ENCODE measurements at regions not wholly inside any gene's neighbourhood (a gene's known extent, or its start where the extent isn't known, plus 50 kb on each side); places are given as distances from the start of the nearest gene placed in this dataset.

DNA sequence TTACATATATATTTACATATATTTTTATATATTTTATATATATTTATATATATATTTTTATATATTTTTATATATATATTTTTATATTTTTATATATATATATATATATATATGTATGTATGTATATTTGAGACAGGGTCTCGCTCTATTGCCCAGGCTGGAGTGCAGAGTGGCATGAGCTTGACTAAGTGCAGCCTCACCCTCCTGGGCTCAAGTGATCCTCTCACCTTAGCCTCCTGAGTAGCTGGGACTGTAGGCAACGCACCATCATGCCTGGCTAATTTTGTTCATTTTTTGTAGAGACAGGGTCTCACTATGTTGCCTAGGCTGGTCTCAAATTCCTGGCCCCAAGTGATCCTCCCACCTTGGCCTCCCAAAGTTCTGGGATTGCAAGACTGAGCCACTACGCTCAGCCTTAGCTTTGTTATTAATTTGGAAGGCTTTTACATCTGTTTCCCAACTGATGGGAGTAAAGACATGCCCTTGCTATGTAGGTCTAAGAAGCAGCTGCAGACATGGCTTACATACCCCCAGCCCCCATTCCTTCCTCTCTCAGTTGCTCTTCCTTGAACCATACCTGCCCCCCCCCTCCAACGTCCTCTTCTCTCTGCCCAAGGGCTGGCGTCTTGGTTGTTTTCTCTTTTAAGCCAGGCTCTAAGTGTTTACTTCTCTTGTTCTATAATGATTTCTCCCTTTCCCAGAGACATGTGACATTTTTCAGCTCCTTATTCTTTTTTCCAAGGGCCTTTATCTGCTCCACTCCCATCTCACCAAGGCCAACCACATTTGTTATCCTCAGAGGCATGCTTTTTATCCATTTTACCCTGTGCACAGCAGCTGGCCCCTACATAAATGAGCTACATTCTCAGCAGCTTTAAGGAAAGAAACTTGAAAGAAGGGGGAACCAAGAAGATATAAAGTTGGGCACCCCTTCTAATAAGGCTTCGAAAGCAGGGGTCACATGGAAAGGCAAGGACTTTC lies 64.2 kb upstream of the ATF7IP2 start:
- no peak overlapping the region for H2AFZ ChIP-seq (ENCODE audit: low read depth)
- no peaks in the 10 kb centered on the region for H3K27me3 ChIP-seq (ENCODE audit: insufficient read depth)
- no peak overlapping the region for H3K4me3 ChIP-seq (ENCODE audit: low read depth in 2 of 2, low read length in 1 of 2)
- H3K4me1 ChIP-seq (ENCODE audit: control insufficient read depth in 1 of 2, insufficient read depth in 2 of 2, low read depth in 1 of 2, low read length in 1 of 2) = no peaks in the 10 kb centered on the region
- no peaks in the 10 kb centered on the region for H3K36me3 ChIP-seq (replicated peaks in 1 of 2; ENCODE audit: control insufficient read depth in 1 of 2, insufficient read depth in 2 of 2, low read length in 1 of 2)
- no peaks in the 10 kb centered on the region for H4K20me1 ChIP-seq (ENCODE audit: insufficient read depth)
- ChIA-PET POLR2A (no interaction called here), CTCF (interaction anchor here (1.0 kb wide), 1 partner anchor 189 kb away, joined by 4 read pairs; no protein-coding TSS in a partner anchor)
- H3K27ac ChIP-seq (ENCODE audit: low read depth in 2 of 2, low read length in 1 of 2) = no peak overlapping the region
- no peak for TF ChIP-seq MEF2A (IDR thresholded peaks at IDR 0.05; ENCODE audit: borderline replicate concordance, low read depth)
- TF ChIP-seq, protein P1, sequence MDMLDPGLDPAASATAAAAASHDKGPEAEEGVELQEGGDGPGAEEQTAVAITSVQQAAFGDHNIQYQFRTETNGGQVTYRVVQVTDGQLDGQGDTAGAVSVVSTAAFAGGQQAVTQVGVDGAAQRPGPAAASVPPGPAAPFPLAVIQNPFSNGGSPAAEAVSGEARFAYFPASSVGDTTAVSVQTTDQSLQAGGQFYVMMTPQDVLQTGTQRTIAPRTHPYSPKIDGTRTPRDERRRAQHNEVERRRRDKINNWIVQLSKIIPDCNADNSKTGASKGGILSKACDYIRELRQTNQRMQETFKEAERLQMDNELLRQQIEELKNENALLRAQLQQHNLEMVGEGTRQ (IDR thresholded peaks at IDR 0.05; ENCODE audit: borderline replicate concordance, low read depth, low read length) = no peak
- no peak for TF ChIP-seq RXRA (IDR thresholded peaks at IDR 0.05; ENCODE audit: borderline replicate concordance, low read depth)
- TF ChIP-seq ZBTB33 (IDR thresholded peaks at IDR 0.05; ENCODE audit: borderline replicate concordance, low read depth) = no peak
- no peak for TF ChIP-seq SIN3A (IDR thresholded peaks at IDR 0.05; ENCODE audit: borderline replicate concordance, low read depth, low read length)
- no peak for TF ChIP-seq TCF12 (IDR thresholded peaks at IDR 0.05)
- TF ChIP-seq NRF1 (IDR thresholded peaks at IDR 0.05; ENCODE audit: low read depth, low read length) = no peak
- no peak for TF ChIP-seq YY1 (IDR thresholded peaks at IDR 0.05; ENCODE audit: low read depth)
- no peaks in the 10 kb centered on the region for H3K9me3 ChIP-seq
- no peak overlapping the region for H3K4me2 ChIP-seq
- DNase-seq = no peak
- WGBS (ENCODE audit: low lambda C conversion rate) = 70% methylated on average over 6 of the region's 6 CpGs
- H3F3A ChIP-seq (replicated peaks; ENCODE audit: insufficient read depth) = no peaks in the 10 kb centered on the region
- no peaks in the 10 kb centered on the region for H3K9me2 ChIP-seq
- H3K79me2 ChIP-seq (ENCODE audit: insufficient read depth) = no peaks in the 10 kb centered on the region
- no peak overlapping the region for H3K9ac ChIP-seq

- WGBS (ENCODE audit: low lambda C conversion rate) = 50% methylated on average over 8 of the region's 8 CpGs
- no peaks in the 10 kb centered on the region for H3K79me2 ChIP-seq (ENCODE audit: insufficient read depth)
- no peak overlapping the region for H3K4me2 ChIP-seq
- H3K4me3 ChIP-seq (ENCODE audit: low read depth in 2 of 2, low read length in 1 of 2) = no peak overlapping the region
- ChIA-PET CTCF (interaction anchor here (1.0 kb wide), 1 partner anchor 8 kb away, joined by 4 read pairs; no protein-coding TSS in a partner anchor), POLR2A (no interaction called here)
- DNase-seq = no peak
- H3K27ac ChIP-seq (ENCODE audit: low read depth in 2 of 2, low read length in 1 of 2) = no peak overlapping the region
- H4K20me1 ChIP-seq (ENCODE audit: insufficient read depth) = no peaks in the 10 kb centered on the region
- no peaks in the 10 kb centered on the region for H3F3A ChIP-seq (replicated peaks; ENCODE audit: insufficient read depth)
- H3K9ac ChIP-seq = no peak overlapping the region
- no peaks in the 10 kb centered on the region for H3K36me3 ChIP-seq (replicated peaks in 1 of 2; ENCODE audit: control insufficient read depth in 1 of 2, insufficient read depth in 2 of 2, low read length in 1 of 2)
- H2AFZ ChIP-seq (ENCODE audit: low read depth) = no peak overlapping the region
- no peaks in the 10 kb centered on the region for H3K9me3 ChIP-seq
- H3K9me2 ChIP-seq = no peaks in the 10 kb centered on the region
- no peaks in the 10 kb centered on the region for H3K27me3 ChIP-seq (ENCODE audit: insufficient read depth)
- TF ChIP-seq MEF2A (IDR thresholded peaks at IDR 0.05; ENCODE audit: borderline replicate concordance, low read depth) = no peak
- no peak for TF ChIP-seq EP300 (IDR thresholded peaks at IDR 0.05; ENCODE audit: borderline replicate concordance in 1 of 2, low read depth in 1 of 2, low read length in 1 of 2)
- TF ChIP-seq NFIC (IDR thresholded peaks at IDR 0.05; ENCODE audit: borderline replicate concordance) = no peak
- TF ChIP-seq JUND (IDR thresholded peaks at IDR 0.05) = no peak
- no peak for TF ChIP-seq TEAD4 (IDR thresholded peaks at IDR 0.05; ENCODE audit: borderline replicate concordance, insufficient read depth)
- TF ChIP-seq YY1 (IDR thresholded peaks at IDR 0.05; ENCODE audit: low read depth) = no peak
- TF ChIP-seq IRF3 (IDR thresholded peaks at IDR 0.05; ENCODE audit: low read depth, low read length) = no peak
- TF ChIP-seq, protein P2, sequence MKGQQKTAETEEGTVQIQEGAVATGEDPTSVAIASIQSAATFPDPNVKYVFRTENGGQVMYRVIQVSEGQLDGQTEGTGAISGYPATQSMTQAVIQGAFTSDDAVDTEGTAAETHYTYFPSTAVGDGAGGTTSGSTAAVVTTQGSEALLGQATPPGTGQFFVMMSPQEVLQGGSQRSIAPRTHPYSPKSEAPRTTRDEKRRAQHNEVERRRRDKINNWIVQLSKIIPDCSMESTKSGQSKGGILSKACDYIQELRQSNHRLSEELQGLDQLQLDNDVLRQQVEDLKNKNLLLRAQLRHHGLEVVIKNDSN (IDR thresholded peaks at IDR 0.05; ENCODE audit: borderline replicate concordance, low read depth) = no peak
- TF ChIP-seq FOXJ3 (CRISPR knock-in tag; IDR thresholded peaks at IDR 0.05) = no peak
- no peak for TF ChIP-seq RAD21 (IDR thresholded peaks at IDR 0.05; ENCODE audit: low read length)
- no peaks in the 10 kb centered on the region for H3K4me1 ChIP-seq (ENCODE audit: control insufficient read depth in 1 of 2, insufficient read depth in 2 of 2, low read depth in 1 of 2, low read length in 1 of 2)
Measured at GRCh38 chr16:10322723-10323527, 62.9 kb upstream of the ATF7IP2 start.
